GM19452 (cell line): ENCODE measurements at regions not wholly inside any gene's neighbourhood (a gene's known extent, or its start where the extent isn't known, plus 50 kb on each side); places are given as distances from the start of the nearest gene placed in this dataset.
"Not testable (repeated sequence)": the region's sequence is repeated elsewhere in the genome, so short reads cannot be mapped to it uniquely, and the experiment has no call there.

Experiments
- ATAC-seq: cut with Tn5 transposase; IDR thresholded peaks from one replicate; pipeline ENCODE4 v1.9.1; 2021; ENCODE audit not compliant: unreplicated experiment

DNA sequence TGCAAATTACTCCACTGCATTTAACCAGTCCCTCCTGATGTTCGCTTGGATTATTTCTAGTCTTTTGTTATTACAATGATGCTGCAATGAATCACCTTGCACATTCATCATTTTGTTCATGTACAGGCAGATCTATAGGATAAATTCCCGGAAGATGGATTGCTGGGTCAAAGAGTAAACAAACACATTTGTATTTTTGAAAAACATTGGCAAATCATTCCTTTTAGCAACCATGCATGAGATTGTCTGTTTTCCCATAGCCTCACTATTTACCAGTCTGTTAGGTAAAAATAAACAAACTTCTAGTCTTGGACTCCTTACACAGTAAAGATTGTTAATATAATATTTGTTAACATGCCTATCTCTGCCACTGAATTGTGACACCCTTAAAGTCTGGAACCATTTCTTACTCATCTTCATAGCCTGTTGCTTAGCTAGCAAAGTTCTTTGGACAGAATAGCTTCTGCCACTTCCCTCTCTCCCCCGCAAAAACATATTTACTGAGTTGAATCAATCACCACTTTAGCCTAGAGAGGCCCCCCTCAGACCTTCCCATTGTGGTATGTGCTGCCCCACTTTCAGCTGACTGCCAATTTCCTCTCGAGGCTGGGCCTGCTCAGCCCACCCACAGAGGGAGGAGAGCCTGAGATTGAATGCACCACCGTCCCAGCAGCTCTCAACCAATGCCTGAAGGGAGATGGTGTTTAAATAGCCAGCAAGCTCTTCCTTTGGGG lies 108.4 kb upstream of the ATXN3L start:
- no peak for ATAC-seq

DNA sequence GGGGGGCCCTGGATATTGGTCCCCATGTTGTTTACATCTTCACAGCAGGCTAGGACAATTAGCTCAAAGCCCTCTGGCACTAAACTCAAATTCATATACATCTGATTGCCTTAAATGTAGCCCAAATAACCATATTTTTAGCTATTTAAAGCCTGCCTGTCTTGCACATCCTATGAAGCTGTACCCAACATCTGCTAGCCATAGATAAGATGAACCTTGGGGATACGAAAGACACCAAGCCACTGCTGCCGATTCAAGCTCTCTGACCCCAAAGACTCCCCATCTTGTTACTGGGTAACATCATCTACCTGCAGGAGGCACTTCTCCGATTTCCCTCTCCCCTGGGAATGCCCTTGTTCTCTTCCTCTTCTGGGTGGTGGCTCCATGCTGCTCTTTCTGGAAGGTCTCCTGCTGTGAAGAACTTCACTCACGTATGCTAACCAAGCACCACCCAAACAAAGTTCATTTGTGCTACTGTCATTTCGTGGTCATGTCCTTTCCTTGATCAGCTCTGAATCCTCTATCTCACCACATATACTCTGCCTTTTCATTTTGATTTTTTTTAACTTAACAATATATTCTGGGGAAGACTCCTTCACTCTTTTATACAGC lies 107.7 kb upstream of the ATXN3L start:
- ATAC-seq: no peak

DNA sequence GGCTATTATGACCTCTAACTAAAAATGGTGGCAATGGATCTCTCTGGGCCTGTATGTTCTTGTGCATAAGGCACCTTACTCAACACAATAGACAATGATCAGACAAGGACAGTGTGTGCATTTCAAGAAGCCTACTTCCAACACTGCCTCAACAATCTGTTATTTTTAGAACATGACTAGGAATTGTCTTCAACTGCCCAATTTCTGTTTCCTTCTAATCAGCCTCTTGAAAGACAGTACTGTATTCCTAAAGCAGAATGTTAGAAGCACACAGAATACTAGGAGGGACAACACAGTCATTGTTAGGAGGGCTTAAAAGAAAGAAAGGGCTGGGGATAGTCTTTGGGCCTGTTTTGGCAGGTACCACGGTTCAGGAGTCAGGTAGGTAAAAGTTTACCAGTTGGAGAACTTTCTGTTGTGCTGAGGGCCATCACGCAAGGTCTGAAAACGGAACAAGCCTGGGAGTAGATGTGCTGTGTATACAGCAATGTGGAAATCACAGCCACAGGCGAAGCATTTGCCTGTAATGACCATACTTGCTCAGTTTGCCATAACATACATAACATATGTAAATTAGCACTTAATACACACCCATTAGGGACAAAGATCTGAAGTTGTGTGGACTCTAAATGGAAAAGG lies 100.8 kb upstream of the ATXN3L start:
- no peak for ATAC-seq

DNA sequence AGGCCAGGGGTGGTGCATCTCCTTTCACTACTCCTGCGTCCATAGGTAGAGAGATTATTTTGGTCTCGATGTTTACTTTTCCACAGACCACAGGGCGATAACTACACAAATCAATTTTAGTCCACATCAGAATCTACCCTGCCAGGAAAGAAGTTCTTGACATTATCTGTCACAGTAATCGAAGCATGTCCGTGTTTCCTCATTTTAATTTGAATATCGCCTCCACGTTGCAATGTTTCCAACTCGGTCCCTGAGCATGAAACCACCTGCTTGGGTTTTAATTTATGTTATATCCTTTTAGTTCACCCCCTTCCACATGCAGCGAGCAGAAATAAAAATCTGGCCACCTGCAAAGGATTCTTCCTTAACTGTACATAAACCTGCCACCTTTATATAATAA lies 100.1 kb upstream of the ATXN3L start:
- ATAC-seq: no peak

DNA sequence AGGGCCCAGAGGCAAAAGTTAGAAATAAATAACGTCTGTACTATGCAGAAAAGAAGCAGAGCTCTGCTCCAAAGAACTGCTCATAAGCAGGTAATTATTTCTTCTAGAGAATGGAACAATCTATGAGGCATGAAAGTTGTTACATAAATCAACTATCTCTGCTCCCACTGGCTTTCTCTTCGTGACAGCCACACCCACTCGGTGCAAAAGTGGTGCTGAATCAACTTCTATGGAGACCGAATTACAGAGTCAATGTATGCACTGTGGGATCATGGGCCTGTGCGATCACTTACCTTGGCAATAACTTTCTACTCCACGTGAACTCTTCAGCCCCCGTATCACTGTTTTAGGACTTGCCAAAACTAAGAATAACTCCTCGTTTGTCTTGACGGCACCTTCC lies 99.4 kb upstream of the ATXN3L start:
- ATAC-seq: no peak

DNA sequence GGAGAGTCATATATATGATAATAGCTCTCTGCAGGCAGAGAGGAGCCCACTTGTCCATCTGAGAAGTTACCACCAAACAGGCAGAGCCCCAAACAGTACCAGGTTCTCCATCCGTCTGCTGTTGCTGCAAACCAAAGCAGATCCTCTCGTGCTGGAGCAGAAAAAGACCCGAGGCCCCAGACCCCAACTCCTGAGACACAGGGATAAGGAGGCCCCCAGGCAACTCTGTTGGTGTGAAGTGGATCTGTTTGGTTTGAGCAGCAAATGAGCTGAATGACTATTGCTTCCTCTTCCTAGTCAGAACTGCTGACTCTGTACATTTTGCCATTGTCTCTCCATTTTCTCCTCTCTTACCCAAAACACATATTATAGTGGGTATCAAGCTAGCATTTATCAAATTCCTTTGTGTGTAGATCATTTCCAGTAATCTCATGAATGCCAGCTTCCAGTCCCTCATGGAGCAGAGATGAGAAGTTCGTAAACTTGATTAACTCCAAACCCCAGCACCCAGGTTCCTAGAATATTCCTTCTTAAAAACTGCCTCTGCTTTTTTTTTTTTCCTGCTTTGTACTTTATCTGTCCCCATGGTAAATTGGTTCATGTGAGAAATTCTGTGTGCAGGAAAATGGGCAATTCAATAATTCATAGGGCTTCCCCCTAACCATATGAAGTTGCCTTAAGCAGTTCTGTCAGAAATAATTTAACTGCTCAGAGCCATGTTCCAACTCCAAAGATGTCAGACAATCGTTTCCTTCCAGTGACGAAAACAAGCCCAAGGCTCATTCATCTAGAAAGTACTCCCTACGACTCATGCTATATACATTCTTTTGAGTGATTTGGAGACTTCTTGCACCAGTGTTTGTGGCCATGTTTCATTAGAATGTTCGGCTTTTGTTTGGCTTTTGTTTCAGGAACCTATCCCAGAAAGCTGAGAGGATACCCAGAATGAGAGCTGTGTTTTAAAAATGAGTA lies 98.6 kb upstream of the ATXN3L start:
- no peak for ATAC-seq

DNA sequence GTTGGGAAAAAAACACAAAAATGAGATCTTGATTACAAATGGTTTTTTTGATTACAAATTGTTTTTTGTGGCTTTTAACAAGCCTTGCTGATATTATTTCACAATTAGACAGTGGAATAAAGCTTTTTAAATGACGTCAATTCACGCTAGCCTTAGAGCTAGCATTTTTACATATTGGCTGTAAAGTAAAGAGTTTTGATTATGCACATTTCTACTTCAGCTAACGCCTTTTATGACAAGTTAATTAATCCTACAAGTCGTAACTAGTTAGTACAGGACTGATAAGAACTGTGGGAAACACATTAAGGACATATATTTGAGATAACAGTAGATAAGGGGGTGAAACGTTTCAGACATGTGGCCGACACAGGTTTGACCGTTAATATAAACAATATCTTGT lies 95.7 kb upstream of the ATXN3L start:
- ATAC-seq: no peak

DNA sequence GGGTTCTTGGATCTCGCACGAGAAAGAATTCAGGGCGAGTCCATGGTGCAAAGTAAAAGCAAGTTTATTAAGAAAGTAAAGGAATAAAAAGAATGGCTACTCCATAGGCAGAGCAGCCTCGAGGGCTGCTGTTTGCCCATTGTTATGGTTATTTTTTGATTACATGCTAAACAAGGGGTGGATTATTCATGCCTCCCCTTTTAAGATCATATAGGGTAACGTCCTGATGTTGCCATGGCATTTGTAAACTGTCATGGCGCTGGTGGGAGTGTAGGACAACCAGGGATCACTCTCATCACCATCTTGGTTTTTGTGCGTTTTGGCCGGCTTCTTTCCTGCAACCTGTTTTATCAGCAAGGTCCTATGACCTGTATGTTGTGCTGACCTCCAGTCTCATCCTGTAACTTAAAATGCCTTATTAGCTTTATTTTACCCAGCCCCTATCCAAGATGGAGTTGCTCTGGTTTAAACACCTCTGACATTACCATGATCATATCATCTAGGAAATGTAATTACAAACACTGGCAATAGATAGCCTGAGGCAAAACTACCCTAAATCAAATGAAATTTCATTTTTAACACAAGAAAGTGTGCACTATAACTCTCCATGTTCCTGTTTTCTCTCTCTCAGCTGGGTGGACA lies 94.3 kb upstream of the ATXN3L start:
- ATAC-seq: no peak

DNA sequence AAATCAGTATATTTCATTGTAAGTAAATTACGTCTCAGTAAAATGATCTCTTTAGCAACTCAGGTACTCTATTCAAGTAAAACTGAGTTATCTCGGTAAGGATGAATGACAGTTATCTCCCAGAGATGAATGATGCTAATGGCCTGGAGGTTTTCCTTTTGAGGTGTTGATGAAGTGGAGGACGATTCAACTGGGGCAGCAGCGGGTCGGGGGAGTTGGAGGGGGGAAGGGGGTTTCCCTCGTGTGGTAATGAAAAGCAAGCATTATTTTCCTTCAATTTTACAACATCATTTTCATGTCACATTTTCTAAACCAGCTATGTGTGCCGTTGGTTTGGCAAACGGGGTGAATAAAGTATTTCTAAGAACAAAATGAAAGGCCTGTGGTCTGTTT lies 92.4 kb upstream of the ATXN3L start:
- no peak for ATAC-seq

DNA sequence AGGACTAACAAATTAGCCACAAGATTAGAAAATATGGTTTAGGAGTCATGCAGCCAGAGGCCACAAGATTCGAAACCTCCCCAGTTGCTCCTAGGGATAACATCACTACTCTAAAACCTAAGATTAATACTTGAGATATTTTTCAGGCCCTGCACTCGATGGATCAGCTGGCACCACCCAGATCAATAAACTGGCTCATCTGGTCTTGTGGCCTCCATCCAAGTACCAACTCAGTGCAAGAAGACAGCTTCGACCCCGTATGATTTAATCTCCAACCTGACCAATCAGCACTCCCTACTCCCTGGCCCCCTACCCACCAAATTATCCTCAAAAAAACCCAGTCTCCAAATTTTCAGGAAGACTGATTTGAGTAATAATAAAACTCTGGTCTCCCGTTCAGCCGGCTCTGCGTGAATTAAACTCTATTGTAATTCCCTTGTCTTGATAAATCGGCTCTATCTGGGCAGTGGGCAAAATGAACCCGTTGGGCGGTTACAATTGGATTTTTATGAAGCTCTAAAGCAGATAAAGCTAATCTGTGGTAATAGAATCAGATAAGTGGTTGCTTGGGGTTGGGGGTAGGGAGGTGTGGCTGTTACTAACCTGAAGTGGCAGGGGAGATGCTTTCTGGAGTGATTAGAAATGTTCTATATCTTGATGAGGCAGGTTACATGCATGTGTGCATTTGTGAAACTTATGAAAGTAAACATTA lies 91.8 kb upstream of the ATXN3L start:
- no peak for ATAC-seq

DNA sequence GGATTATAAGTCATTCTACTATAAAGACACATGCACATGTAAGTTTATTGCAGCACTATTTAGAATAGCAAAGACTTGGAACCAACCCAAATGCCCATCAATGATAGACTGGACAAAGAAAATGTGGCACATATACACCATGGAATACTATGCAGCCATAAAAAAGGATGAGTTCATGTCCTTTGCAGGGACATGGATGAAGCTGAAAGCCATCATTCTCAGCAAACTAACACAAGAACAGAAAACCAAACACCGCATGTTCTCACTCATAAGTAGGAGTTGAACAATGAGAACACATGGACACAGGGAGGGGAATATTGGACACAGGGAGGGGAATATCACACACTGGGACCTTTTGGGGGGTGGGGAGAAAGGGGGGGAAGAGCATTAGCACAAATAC lies 88.7 kb upstream of the ATXN3L start:
- not testable (repeated sequence) for ATAC-seq

DNA sequence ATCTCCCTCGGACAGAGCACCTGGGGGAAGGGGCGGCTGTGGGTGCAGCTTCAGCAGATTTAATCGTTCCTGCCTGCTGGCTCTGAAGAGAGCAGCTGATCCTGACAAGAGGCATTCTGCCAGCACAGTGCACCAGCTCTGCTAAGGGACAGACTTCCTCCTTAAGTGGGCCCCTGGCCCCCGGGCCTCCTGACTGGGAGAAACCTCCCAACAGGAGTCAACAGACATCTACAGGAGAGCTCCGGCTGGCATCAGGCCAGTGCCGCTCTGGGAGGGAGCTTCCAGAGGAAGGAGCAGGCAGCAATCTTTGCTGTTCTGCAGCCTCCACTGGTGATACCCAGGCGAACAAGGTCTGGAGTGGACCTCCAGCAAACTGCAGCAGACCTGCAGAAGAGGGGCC lies 84.9 kb upstream of the ATXN3L start:
- ATAC-seq: not testable (repeated sequence)

DNA sequence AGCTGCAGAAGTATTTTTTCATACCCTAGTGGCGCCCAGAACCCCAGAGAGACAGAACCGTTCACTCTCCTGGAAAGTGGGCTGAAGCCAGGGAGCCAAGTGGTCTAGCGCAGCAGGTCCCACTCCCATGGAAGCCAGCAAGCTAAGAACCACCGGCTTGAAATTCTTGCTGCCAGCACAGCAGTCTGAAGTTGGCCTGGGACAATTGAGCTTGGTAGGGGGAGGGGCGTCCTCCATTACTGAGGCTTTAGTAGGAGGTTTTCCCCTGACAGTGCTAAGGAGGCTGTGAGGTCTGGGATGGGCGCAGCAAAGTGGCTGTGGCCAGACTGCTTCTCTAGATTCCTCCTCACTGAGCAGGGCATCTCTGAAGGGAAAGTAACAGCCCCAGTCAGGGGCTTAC lies 84.5 kb upstream of the ATXN3L start:
- no peak for ATAC-seq

DNA sequence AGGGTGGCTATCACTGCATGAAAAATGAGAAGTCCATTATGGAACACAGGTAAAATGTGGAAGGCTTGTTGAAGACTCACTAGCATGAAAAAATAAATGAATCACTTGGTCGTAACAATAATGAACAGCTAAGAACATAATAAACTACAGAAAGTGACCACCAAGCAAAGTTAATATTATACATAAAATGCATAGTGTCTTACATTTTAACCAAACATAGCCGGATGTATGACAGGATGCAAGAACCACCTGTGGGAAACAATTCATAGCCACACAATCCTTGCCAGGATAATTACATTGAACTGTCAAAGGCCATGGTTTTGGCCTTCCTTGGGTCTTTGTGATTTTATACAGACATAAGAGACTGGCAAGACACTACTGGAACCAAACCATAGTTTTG lies 81.9 kb upstream of the ATXN3L start:
- no peak for ATAC-seq

DNA sequence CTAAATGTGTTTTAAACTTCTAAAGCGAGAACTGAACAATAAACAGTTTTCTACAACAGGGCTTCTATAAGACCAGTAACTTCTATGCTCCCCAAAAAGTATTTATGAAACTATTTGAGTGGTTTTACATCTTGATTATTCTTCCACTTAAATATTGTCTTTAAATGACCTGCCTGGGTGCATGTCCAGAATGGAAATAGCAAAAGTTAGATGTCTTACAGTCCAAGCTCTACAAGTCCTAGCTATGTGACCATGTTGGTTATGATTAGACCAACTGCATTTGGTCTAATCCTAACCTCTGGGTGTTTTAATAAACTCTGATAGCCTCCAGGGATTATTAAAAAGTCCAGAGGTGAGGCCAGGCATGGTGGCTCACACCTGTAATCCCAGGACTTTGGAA lies 79.0 kb upstream of the ATXN3L start:
- no peak for ATAC-seq

DNA sequence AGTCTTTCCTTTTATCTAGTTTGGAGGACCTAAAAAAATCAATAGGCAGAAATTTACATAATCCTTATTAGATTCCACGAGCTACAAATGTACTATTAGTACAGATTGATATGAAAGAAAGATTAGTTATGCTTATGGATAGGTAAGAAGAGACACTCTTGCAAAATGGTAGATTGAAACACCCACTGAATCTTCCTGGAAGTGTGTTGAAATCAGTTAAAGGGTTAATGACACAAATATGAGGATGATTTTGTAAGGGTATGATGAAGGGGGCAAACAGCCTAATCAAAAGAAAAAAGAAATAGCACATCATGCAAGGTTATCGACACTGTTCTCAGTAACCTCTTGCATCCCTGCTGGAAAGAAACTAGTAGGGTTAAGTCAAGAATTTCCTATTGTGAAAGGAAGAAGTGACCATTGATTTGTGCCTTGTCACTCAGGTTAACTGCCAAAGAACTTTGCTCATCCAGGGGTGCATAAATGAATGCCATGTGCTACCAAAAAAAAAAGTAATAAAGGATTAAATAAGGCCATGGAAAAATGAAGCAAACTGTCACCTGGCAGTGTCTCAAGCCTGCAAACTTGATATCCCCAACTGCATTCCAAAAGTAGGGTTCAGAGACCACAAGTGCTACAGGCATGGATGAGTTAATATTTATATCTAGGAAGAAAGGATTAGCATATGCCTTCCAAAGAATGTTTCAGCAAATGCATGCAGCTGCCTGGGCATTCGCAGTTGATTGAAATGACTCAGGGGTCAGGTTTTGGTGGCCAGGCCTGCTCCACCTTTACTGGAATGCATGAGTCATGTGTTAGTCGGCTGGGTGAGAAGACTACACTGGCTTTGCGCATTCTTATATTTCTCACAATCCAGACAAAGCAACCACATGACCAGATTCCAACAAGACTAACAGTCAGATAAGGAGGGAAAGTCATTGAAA lies 78.3 kb upstream of the ATXN3L start:
- no peak for ATAC-seq

DNA sequence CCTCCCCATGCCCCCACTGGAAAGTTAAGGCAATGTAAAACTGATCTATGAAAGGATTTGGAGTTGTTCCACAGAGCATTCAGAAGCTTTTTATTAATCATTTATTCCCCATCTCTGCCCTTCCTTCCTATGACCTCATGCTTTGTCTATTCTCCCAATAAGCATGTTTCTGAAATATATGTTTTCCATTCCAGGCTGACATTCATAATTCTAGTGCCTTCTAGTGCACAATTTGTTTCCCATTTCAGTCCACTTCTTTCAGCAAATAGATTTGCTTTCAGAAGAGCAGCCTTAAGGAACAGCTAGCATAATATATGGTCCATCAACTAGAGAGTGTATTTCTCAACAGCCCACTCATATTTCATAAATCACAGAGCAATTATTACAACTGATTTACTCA lies 77.1 kb upstream of the ATXN3L start:
- no peak for ATAC-seq

DNA sequence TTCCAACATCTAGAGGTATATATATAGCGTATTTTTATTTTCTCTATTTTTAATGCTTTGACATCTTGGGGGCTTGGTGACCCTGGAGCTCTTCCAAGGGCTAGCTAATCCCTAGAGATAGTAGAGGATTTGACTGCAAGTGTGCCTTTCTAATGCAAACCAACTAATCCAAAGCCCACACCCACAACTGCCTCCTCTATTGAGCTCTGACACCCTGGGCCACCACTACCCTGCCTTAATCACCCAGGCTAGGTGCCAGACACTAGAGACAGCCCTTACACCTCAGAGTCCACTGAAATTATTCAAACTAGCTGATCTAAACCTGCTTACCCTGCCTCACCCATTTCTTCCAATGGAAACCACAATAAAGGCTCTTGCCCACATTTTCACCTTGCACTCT lies 69.6 kb upstream of the ATXN3L start:
- ATAC-seq: no peak
